SK-N-MC (cell line): ENCODE measurements at regions not wholly inside any gene's neighbourhood (a gene's known extent, or its start where the extent isn't known, plus 50 kb on each side); places are given as distances from the start of the nearest gene placed in this dataset.

ENCODE experiments used
- EZH2 ChIP-seq: fragments of 200-600 bp; sonication (generic); IDR thresholded peaks from one replicate; pipeline ENCODE4 v1.6.1; 2017; ENCODE audit warnings: antibody characterized with exemption
- FOXP2 ChIP-seq: optimal IDR thresholded peaks from 2 replicates; pipeline ENCODE3; 2011; ENCODE audit warnings: mild to moderate bottlenecking, moderate library complexity; ENCODE audit not compliant: insufficient read depth; ENCODE audit errors: extremely low read length, control extremely low read depth
- POLR2AphosphoS5 ChIP-seq: IDR thresholded peaks from 2 replicates; pipeline ENCODE4 v1.6.1; 2012; ENCODE audit warnings: mild to moderate bottlenecking, low read depth, low read length, borderline replicate concordance

DNA sequence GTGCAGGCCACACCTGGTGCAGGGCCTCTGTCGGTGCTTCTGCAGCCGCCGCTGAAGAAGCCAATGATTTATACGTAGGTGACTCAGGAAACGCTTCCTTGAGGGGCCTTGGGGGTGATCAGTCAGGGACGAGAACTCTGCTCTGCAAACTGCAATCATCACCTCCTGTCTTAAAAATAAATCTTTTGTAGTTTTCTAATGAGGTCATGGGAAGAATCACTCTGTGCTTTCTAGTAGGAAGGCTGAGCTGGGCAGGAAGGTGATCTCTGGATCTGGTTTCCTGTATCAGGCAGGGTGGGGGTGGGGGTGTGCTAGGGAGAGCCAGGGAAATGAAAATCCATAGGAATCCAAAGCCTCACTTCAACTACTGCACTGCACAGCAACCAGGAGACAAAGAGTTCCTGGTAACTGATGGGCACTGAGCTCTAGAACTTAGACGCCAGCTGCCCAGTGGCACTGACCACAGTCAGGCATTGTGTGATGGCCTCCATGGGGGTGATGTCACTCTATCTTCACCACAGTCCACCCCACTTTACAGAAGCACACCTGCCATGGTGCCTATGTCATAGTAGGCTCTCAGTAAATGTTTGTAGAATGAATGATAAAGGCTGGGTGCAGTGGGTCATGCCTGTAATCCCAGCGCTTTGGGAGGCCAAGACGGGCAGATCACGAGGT, 292.4 kb upstream of the PWP1 start:
- TF ChIP-seq POLR2AphosphoS5 (no peak), FOXP2 (no peak), EZH2 (no peak)
